Mesenchymal stem cell (in vitro differentiated cells and primary cell): ENCODE measurements at regions not wholly inside any gene's neighbourhood (a gene's known extent, or its start where the extent isn't known, plus 50 kb on each side); places are given as distances from the start of the nearest gene placed in this dataset.

ENCODE experiments used
- DNase-seq: peaks from one replicate; pipeline ENCODE4 v3.0.0-alpha.2; 2013
- H2AFZ ChIP-seq: one replicate; pipeline ENCODE4 v1.6.1; 2013; ENCODE audit warnings: low read depth, mild to moderate bottlenecking, control low read depth, inconsistent platforms, low read length, moderate library complexity
- H2AK5ac ChIP-seq: 2 replicates; pipeline ENCODE4 v1.6.1; 2013; ENCODE audit warnings: low read length, moderate library complexity, mild to moderate bottlenecking, inconsistent platforms; ENCODE audit not compliant: severe bottlenecking
- H2BK120ac ChIP-seq: one replicate; pipeline ENCODE4 v1.6.1; 2013; ENCODE audit warnings: low read depth, mild to moderate bottlenecking, inconsistent platforms, low read length, moderate library complexity
- H2BK12ac ChIP-seq, 2 experiments: one replicate each; pipeline ENCODE4 v1.6.1; 2013; ENCODE audit warnings: inconsistent platforms in 2 of 2, low read length in 2 of 2, mild to moderate bottlenecking in 2 of 2, moderate library complexity in 2 of 2, control low read depth in 1 of 2
- H2BK15ac ChIP-seq: one replicate; pipeline ENCODE4 v1.6.1; 2013; ENCODE audit warnings: mild to moderate bottlenecking, low read depth, inconsistent platforms; ENCODE audit not compliant: poor library complexity, severe bottlenecking
- H2BK5ac ChIP-seq: 2 replicates; pipeline ENCODE4 v1.6.1; 2013; ENCODE audit warnings: low read depth, mild to moderate bottlenecking, low read length, control low read depth, inconsistent platforms; ENCODE audit not compliant: poor library complexity, severe bottlenecking
- H3K14ac ChIP-seq, 2 experiments: one replicate each; pipeline ENCODE4 v1.6.1; 2013; ENCODE audit warnings: inconsistent platforms in 2 of 2, low read length in 2 of 2, control low read depth in 1 of 2, mild to moderate bottlenecking in 1 of 2, moderate library complexity in 1 of 2
- H3K18ac ChIP-seq, 2 experiments: one replicate each; pipeline ENCODE4 v1.6.1; 2013; ENCODE audit warnings: inconsistent platforms in 2 of 2, low read length in 2 of 2, control low read depth in 1 of 2, low read depth in 1 of 2, mild to moderate bottlenecking in 1 of 2
- H3K23ac ChIP-seq, 2 experiments: one replicate each; pipeline ENCODE4 v1.6.1; 2013; ENCODE audit warnings: inconsistent platforms in 2 of 2, low read length in 2 of 2, mild to moderate bottlenecking in 2 of 2, moderate library complexity in 2 of 2, control low read depth in 1 of 2
- H3K27ac ChIP-seq: 2 replicates; pipeline ENCODE4 v1.5.1; 2013; ENCODE audit warnings: mild to moderate bottlenecking, moderate library complexity, low read length, control low read depth, inconsistent platforms; ENCODE audit not compliant: poor library complexity, severe bottlenecking
- H3K27me3 ChIP-seq, 2 experiments: 2 replicates each; pipeline versions ENCODE4 v1.6.1 to v1.7.0; 2013; ENCODE audit warnings: low read length in 2 of 2, mild to moderate bottlenecking in 2 of 2, moderate library complexity in 2 of 2, control low read depth in 1 of 2, inconsistent platforms in 1 of 2; ENCODE audit not compliant: control insufficient read depth in 1 of 2, insufficient read depth in 1 of 2
- H3K36me3 ChIP-seq, 2 experiments: 2 replicates each; pipeline versions ENCODE4 v1.6.1 to v1.7.0; 2013; ENCODE audit warnings: low read length in 2 of 2, control low read depth in 1 of 2, inconsistent platforms in 1 of 2, low read depth in 1 of 2, mild to moderate bottlenecking in 1 of 2; ENCODE audit not compliant: insufficient read depth in 2 of 2, control insufficient read depth in 1 of 2
- H3K4ac ChIP-seq, 2 experiments: one replicate each; pipeline ENCODE4 v1.6.1; 2013; ENCODE audit warnings: inconsistent platforms in 2 of 2, low read length in 2 of 2, mild to moderate bottlenecking in 2 of 2, moderate library complexity in 2 of 2, control low read depth in 1 of 2, low read depth in 1 of 2
- H3K4me1 ChIP-seq: 2 replicates; pipeline ENCODE4 v1.6.1; 2013; ENCODE audit warnings: low read depth, low read length, control low read depth; ENCODE audit not compliant: control insufficient read depth, insufficient read depth
- H3K4me2 ChIP-seq: 2 replicates; pipeline ENCODE4 v1.6.1; 2013; ENCODE audit warnings: low read length, mild to moderate bottlenecking, inconsistent platforms; ENCODE audit not compliant: poor library complexity, severe bottlenecking
- H3K4me3 ChIP-seq, 2 experiments: 2 replicates each; pipeline versions ENCODE4 v1.5.1 to v1.7.0; 2013; ENCODE audit warnings: low read length in 2 of 2, mild to moderate bottlenecking in 2 of 2, control low read depth in 1 of 2, low read depth in 1 of 2; ENCODE audit not compliant: insufficient read depth in 1 of 2
- H3K79me1 ChIP-seq: replicated peaks from 2 replicates; pipeline ENCODE4 v1.6.1; 2013; ENCODE audit warnings: mild to moderate bottlenecking, control low read depth, low read length, inconsistent platforms; ENCODE audit not compliant: poor library complexity, severe bottlenecking
- H3K9ac ChIP-seq: 2 replicates; pipeline ENCODE4 v1.7.0; 2013; ENCODE audit warnings: mild to moderate bottlenecking, low read length, moderate library complexity
- H3K9me3 ChIP-seq: 2 replicates; pipeline ENCODE4 v1.7.0; 2013; ENCODE audit warnings: mild to moderate bottlenecking, low read length; ENCODE audit not compliant: control insufficient read depth
- H4K8ac ChIP-seq: one replicate; pipeline ENCODE4 v1.6.1; 2013; ENCODE audit warnings: inconsistent platforms, mild to moderate bottlenecking, low read length, moderate library complexity
- H4K91ac ChIP-seq: one replicate; pipeline ENCODE4 v1.6.1; 2013; ENCODE audit warnings: mild to moderate bottlenecking, low read length, inconsistent platforms
- WGBS: methylation state at CpG from one replicate; pipeline ENCODE4 v1.1.7; 2013; ENCODE audit warnings: mixed read lengths; 5-methylcytosine and 5-hydroxymethylcytosine counted together

DNA sequence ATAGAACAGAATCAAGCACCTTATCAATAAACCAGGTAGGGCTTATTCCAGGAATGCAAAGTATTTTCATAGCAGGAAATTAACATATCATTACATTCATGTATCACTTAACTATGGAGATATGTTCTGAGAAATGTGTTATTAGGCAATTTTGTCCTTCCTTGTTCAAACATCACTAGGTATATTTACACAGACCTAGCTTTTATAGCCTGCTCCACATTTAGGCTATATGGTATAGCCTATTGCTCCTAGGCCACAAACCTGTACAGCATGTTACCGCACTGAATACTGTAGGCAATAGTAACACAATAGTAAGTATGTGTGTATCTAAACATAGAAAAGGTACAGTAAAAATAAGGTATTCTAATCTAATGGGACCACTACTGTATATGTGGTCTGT is 82.8 kb upstream of the KCTD1 start:
- Histone ChIP-seq H4K8ac (no peak overlapping the region), H3K27me3 (peaks cover 0 to 8% of the 10 kb centered on the region in 2 experiments), H2BK12ac (no peak overlapping the region), H2BK120ac (no peak overlapping the region), H2AFZ (no peak overlapping the region), H3K36me3 (no peaks in the 10 kb centered on the region), H3K4ac (no peak overlapping the region), H3K4me1 (no peaks in the 10 kb centered on the region), H3K9ac (no peak overlapping the region), H3K9me3 (no peaks in the 10 kb centered on the region), H3K18ac (no peak overlapping the region), H3K23ac (no peak overlapping the region), H3K27ac (no peak overlapping the region), H2AK5ac (no peak overlapping the region), H2BK5ac (no peak overlapping the region), H3K4me2 (no peak overlapping the region), H4K91ac (no peak overlapping the region), H3K4me3 (no peak overlapping the region), H3K79me1 (no peaks in the 10 kb centered on the region), H3K14ac (no peak overlapping the region), H2BK15ac (no peak overlapping the region)
- DNase-seq = no peak
- no CpG with 5 or more reads among the region's 1 CpG for WGBS

DNA sequence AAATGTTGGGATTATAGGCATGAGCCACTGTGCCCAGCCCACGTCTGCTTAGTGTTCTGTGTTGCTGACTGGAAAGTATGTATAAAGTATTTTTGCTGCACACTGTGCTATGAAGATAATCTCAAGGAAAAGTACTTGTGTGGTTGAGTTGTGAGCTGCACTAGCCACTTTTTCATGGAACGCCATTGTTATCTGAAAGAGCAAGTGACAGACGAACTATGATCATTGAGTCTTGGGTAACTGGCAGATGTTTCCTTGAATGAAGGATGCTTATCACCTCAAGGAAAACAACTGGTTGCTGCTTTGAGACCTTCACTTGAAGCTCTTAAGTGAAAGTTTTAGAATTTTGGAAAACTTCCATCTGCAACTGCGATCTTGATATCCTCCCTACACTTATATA is 82.2 kb upstream of the KCTD1 start:
- Histone ChIP-seq H2BK5ac (no peak overlapping the region), H2BK12ac (no peak overlapping the region), H4K91ac (no peak overlapping the region), H3K14ac (no peak overlapping the region), H4K8ac (no peak overlapping the region), H3K9ac (no peak overlapping the region), H2AFZ (no peak overlapping the region), H2AK5ac (no peak overlapping the region), H3K27ac (no peak overlapping the region), H3K4ac (no peak overlapping the region), H3K27me3 (peaks cover 0 to 5% of the 10 kb centered on the region in 2 experiments), H3K36me3 (no peaks in the 10 kb centered on the region), H3K23ac (no peak overlapping the region), H3K18ac (no peak overlapping the region), H2BK15ac (no peak overlapping the region), H3K9me3 (peaks cover 3% of the 10 kb centered on the region), H2BK120ac (no peak overlapping the region), H3K4me1 (no peaks in the 10 kb centered on the region), H3K79me1 (no peaks in the 10 kb centered on the region), H3K4me2 (no peak overlapping the region), H3K4me3 (no peak overlapping the region)
- no peak for DNase-seq
- WGBS = 88% methylated on average over 3 of the region's 4 CpGs

DNA sequence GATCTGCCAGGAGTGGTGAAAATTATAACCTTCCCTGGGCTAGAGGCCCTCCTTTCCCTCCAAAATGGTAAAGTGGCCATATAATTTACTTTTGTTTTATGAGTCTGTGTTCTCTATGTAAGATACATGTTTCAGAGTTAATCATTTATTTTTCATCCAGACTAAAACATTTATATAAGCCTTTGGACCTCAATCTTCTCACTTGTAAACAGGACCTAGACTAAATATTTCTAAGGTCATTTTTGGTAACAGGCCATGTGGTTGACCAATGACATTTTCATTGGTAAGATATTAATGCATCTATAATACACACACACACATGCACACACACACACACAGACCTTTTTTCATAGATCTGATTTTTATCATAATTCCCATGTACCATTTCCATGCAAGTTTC is 79.7 kb upstream of the KCTD1 start:
- Histone ChIP-seq H3K36me3 (no peaks in the 10 kb centered on the region), H3K79me1 (no peaks in the 10 kb centered on the region), H3K14ac (no peak overlapping the region), H2BK5ac (no peak overlapping the region), H3K4me2 (no peak overlapping the region), H3K9ac (no peak overlapping the region), H3K9me3 (peaks cover 16% of the 10 kb centered on the region), H2AK5ac (no peak overlapping the region), H2BK120ac (no peak overlapping the region), H3K23ac (no peak overlapping the region), H3K27me3 (no peaks in the 10 kb centered on the region), H4K91ac (no peak overlapping the region), H2BK12ac (no peak overlapping the region), H3K4ac (no peak overlapping the region), H3K27ac (no peak overlapping the region), H3K4me1 (no peaks in the 10 kb centered on the region), H3K18ac (no peak overlapping the region), H3K4me3 (no peak overlapping the region), H2AFZ (no peak overlapping the region), H4K8ac (no peak overlapping the region), H2BK15ac (no peak overlapping the region)
- no peak for DNase-seq

DNA sequence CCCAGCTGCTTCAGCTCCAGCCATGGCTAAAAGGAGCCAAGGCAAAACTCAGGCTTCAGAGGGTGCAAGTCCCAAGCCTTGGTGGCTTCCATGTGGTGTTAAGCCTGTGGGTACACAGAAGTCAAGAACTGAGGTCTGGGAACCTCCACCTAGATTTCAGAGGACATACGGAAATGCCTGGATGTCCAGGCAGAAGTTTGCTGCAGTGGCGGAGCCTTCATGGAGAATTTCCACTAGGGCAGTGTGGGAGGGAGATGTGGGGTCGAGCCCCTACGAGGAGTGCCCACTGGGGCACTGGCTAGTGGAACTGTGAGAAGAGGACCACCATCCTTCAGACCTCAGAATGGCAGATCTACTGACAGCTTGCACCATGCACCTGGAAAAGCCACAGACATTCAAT is 76.1 kb upstream of the KCTD1 start:
- H3K14ac ChIP-seq = no peak overlapping the region
- no peak overlapping the region for H2BK5ac ChIP-seq
- H2BK120ac ChIP-seq = no peak overlapping the region
- no peak for DNase-seq
- WGBS = 85% methylated on average over 4 of the region's 4 CpGs
- H4K8ac ChIP-seq = no peak overlapping the region
- H3K27ac ChIP-seq = no peak overlapping the region
- H3K18ac ChIP-seq = no peak overlapping the region
- H2AK5ac ChIP-seq = no peak overlapping the region
- no peak overlapping the region for H2BK15ac ChIP-seq
- H3K23ac ChIP-seq = no peak overlapping the region
- no peak overlapping the region for H2BK12ac ChIP-seq
- H3K36me3 ChIP-seq = no peaks in the 10 kb centered on the region
- no peaks in the 10 kb centered on the region for H3K79me1 ChIP-seq
- H4K91ac ChIP-seq = no peak overlapping the region
- no peak overlapping the region for H2AFZ ChIP-seq
- no peak overlapping the region for H3K4ac ChIP-seq
- H3K9ac ChIP-seq = no peak overlapping the region
- H3K4me1 ChIP-seq = no peaks in the 10 kb centered on the region
- H3K9me3 ChIP-seq = peaks cover 16% of the 10 kb centered on the region
- no peaks in the 10 kb centered on the region for H3K27me3 ChIP-seq
- H3K4me3 ChIP-seq = no peak overlapping the region
- no peak overlapping the region for H3K4me2 ChIP-seq
